PC-9 (cell line): ENCODE measurements at regions not wholly inside any gene's neighbourhood (a gene's known extent, or its start where the extent isn't known, plus 50 kb on each side); places are given as distances from the start of the nearest gene placed in this dataset.
"Not testable (repeated sequence)": the region's sequence is repeated elsewhere in the genome, so short reads cannot be mapped to it uniquely, and the experiment has no call there.

Experiments used
- EZH2 ChIP-seq: fragments of 200-600 bp; sonication (generic); IDR thresholded peaks from 2 replicates; pipeline ENCODE4 v1.8.0; 2017; ENCODE audit warnings: antibody characterized with exemption, low read depth
- TF ChIP-seq, protein P1 (sequence below): fragments of 200-600 bp; sonication (generic); conservative IDR thresholded peaks from 2 replicates; pipeline ENCODE4 v1.6.1; 2017; ENCODE audit warnings: mixed run types, antibody characterized with exemption, mild to moderate bottlenecking, moderate library complexity

DNA sequence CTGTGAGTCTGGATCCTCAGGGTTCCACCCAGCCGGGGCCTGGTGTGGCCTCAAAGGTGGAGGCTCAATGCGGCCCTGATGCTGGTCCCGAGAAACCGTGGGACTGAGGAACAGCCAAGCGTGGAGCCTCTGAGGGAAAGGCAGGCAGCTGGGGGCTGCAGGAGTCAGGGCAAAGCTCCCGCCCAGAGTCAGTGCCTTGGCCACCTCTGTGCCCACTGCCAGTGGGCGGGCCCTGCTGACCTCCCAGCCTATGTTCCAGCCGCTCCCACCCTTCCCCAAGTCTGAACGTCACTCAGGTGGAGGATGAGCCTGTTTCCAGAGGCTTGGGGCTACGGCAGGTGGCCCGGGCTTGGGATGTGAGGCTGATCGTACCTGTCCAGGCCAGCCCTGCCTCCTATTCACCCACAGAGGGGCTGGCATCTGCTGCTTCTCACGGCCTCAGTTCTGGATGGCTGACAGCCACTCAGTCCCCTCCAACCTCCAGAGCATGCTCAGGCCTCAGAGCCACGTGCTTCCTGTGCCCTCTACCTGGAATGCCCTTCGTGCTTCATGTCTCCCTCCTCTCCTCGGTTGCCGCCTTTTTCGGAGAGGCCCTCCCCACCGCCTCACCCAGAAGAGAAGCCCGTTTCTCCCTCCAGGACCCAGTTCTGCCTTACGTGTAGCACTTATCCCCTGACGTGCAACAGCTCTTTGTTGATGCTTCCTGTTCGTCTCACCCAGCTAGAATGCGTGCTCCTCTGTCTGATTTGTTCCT lies 94.1 kb upstream of the LRPAP1 start:
- TF ChIP-seq EZH2: not testable (repeated sequence)
- TF ChIP-seq, protein P1, sequence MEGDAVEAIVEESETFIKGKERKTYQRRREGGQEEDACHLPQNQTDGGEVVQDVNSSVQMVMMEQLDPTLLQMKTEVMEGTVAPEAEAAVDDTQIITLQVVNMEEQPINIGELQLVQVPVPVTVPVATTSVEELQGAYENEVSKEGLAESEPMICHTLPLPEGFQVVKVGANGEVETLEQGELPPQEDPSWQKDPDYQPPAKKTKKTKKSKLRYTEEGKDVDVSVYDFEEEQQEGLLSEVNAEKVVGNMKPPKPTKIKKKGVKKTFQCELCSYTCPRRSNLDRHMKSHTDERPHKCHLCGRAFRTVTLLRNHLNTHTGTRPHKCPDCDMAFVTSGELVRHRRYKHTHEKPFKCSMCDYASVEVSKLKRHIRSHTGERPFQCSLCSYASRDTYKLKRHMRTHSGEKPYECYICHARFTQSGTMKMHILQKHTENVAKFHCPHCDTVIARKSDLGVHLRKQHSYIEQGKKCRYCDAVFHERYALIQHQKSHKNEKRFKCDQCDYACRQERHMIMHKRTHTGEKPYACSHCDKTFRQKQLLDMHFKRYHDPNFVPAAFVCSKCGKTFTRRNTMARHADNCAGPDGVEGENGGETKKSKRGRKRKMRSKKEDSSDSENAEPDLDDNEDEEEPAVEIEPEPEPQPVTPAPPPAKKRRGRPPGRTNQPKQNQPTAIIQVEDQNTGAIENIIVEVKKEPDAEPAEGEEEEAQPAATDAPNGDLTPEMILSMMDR: not testable (repeated sequence)
